Trophoblast cell (in vitro differentiated cells and primary cell): ENCODE measurements at regions not wholly inside any gene's neighbourhood (a gene's known extent, or its start where the extent isn't known, plus 50 kb on each side); places are given as distances from the start of the nearest gene placed in this dataset.

Experiments
- DNase-seq, 2 donors: peaks; one replicate each; pipeline ENCODE4 v3.0.0-alpha.2; 2016
- H2AFZ ChIP-seq: 2 replicates; pipeline ENCODE4 v1.6.1; 2013; ENCODE audit warnings: low read length, moderate library complexity, mild to moderate bottlenecking; ENCODE audit not compliant: insufficient read depth, poor library complexity
- H2AK5ac ChIP-seq: 2 replicates; pipeline ENCODE4 v1.6.1; 2013; ENCODE audit warnings: mild to moderate bottlenecking, low read length
- H2BK120ac ChIP-seq: 2 replicates; pipeline ENCODE4 v1.6.1; 2013; ENCODE audit warnings: low read length, mild to moderate bottlenecking, moderate library complexity; ENCODE audit not compliant: insufficient read depth, poor library complexity
- H2BK12ac ChIP-seq: 2 replicates; pipeline ENCODE4 v1.6.1; 2013; ENCODE audit warnings: mild to moderate bottlenecking, low read length, moderate library complexity
- H2BK5ac ChIP-seq: 2 replicates; pipeline ENCODE4 v1.6.1; 2013; ENCODE audit warnings: low read length, low read depth, moderate library complexity, mild to moderate bottlenecking; ENCODE audit not compliant: poor library complexity
- H3K14ac ChIP-seq: 2 replicates; pipeline ENCODE4 v1.6.1; 2013; ENCODE audit warnings: mild to moderate bottlenecking, low read length
- H3K18ac ChIP-seq: 2 replicates; pipeline ENCODE4 v1.6.1; 2013; ENCODE audit warnings: mild to moderate bottlenecking, low read length
- H3K23ac ChIP-seq: 2 replicates; pipeline ENCODE4 v1.6.1; 2013; ENCODE audit warnings: low read length
- H3K27ac ChIP-seq: 2 replicates; pipeline ENCODE4 v1.5.1; 2013; ENCODE audit warnings: low read depth, mild to moderate bottlenecking, inconsistent platforms, low read length, moderate library complexity
- H3K27me3 ChIP-seq: 2 replicates; pipeline ENCODE4 v1.6.1; 2013; ENCODE audit warnings: inconsistent platforms, mild to moderate bottlenecking, low read length, moderate library complexity; ENCODE audit not compliant: insufficient read depth
- H3K36me3 ChIP-seq, 2 experiments: 1 replicate in 1 of 2; 2 replicates in 1 of 2; pipeline ENCODE4 v1.6.1; 2013; ENCODE audit warnings: low read length in 2 of 2, mild to moderate bottlenecking in 2 of 2, moderate library complexity in 1 of 2; ENCODE audit not compliant: insufficient read depth in 2 of 2, control insufficient read depth in 1 of 2
- H3K4ac ChIP-seq: 2 replicates; pipeline ENCODE4 v1.6.1; 2013; ENCODE audit warnings: low read depth, mild to moderate bottlenecking, low read length, moderate library complexity
- H3K4me1 ChIP-seq, 2 experiments: 1 replicate in 1 of 2; 2 replicates in 1 of 2; pipeline ENCODE4 v1.6.1; 2013; ENCODE audit warnings: low read length in 2 of 2, mild to moderate bottlenecking in 2 of 2, moderate library complexity in 1 of 2; ENCODE audit not compliant: insufficient read depth in 2 of 2, control insufficient read depth in 1 of 2
- H3K4me2 ChIP-seq: 2 replicates; pipeline ENCODE4 v1.6.1; 2013; ENCODE audit warnings: inconsistent platforms, mild to moderate bottlenecking, low read length, moderate library complexity
- H3K4me3 ChIP-seq: 2 replicates; pipeline ENCODE4 v1.5.1; 2013; ENCODE audit warnings: mild to moderate bottlenecking, low read depth, low read length, inconsistent platforms
- H3K79me1 ChIP-seq: one replicate; pipeline ENCODE4 v1.6.1; 2013; ENCODE audit warnings: low read length
- H3K79me2 ChIP-seq: 2 replicates; pipeline ENCODE4 v1.6.1; 2013; ENCODE audit warnings: low read length, mild to moderate bottlenecking; ENCODE audit not compliant: control insufficient read depth, insufficient read depth, poor library complexity
- H3K9ac ChIP-seq: 2 replicates; pipeline ENCODE4 v1.6.1; 2013; ENCODE audit warnings: mild to moderate bottlenecking, low read length
- H3K9me3 ChIP-seq: 2 replicates; pipeline ENCODE4 v1.6.1; 2013; ENCODE audit warnings: low read depth, mild to moderate bottlenecking, control low read depth, inconsistent platforms, low read length; ENCODE audit not compliant: insufficient read depth
- H4K12ac ChIP-seq: 2 replicates; pipeline ENCODE4 v1.6.1; 2013; ENCODE audit warnings: low read depth, mild to moderate bottlenecking, low read length, moderate library complexity
- H4K8ac ChIP-seq: 2 replicates; pipeline ENCODE4 v1.6.1; 2013; ENCODE audit warnings: low read depth, mild to moderate bottlenecking, low read length, moderate library complexity
- H4K91ac ChIP-seq: one replicate; pipeline ENCODE4 v1.6.1; 2013; ENCODE audit warnings: low read depth, mild to moderate bottlenecking, low read length, moderate library complexity
- WGBS: extraction: QIAGEN DNeasy Blood & Tissue Kit; methylation state at CpG from one replicate; pipeline ENCODE4 v1.1.7; 2013; ENCODE audit warnings: missing lambda C conversion rate; ENCODE audit not compliant: insufficient read length, insufficient coverage; ENCODE audit errors: extremely low coverage; 5-methylcytosine and 5-hydroxymethylcytosine counted together

GRCh38 chr2:129237966-129238725 lies 741.3 kb upstream of the RAB6C start:
- Histone ChIP-seq H2AFZ (no peak overlapping the region), H3K4me3 (no peak overlapping the region), H3K9me3 (no peaks in the 10 kb centered on the region), H3K18ac (no peak overlapping the region), H3K27ac (no peak overlapping the region), H4K12ac (no peak overlapping the region), H3K4ac (no peak overlapping the region), H3K23ac (no peak overlapping the region), H3K9ac (no peak overlapping the region), H4K8ac (no peak overlapping the region), H3K14ac (no peak overlapping the region), H3K79me2 (no peaks in the 10 kb centered on the region), H3K27me3 (no peaks in the 10 kb centered on the region), H2BK12ac (no peak overlapping the region), H3K4me1 (no peaks in the 10 kb centered on the region), H2BK120ac (no peak overlapping the region), H3K36me3 (no peaks in the 10 kb centered on the region), H2BK5ac (no peak overlapping the region), H4K91ac (no peak overlapping the region), H3K79me1 (no peaks in the 10 kb centered on the region), H2AK5ac (no peak overlapping the region), H3K4me2 (no peak overlapping the region)
- DNase-seq: no peak
- no CpG with 5 or more reads among the region's 6 CpGs for WGBS

GRCh38 chr2:129239141-129239540 lies 740.3 kb upstream of the RAB6C start:
- H3K4me3 ChIP-seq: no peak overlapping the region
- H3K4me2 ChIP-seq: no peak overlapping the region
- no peak overlapping the region for H4K8ac ChIP-seq
- H3K27me3 ChIP-seq: no peaks in the 10 kb centered on the region
- no peak overlapping the region for H2BK120ac ChIP-seq
- H4K12ac ChIP-seq: no peak overlapping the region
- no peaks in the 10 kb centered on the region for H3K79me1 ChIP-seq
- H2BK12ac ChIP-seq: no peak overlapping the region
- no peak overlapping the region for H4K91ac ChIP-seq
- no peak overlapping the region for H3K9ac ChIP-seq
- H3K4me1 ChIP-seq: no peaks in the 10 kb centered on the region
- H3K14ac ChIP-seq: no peak overlapping the region
- DNase-seq: no peak
- no peak overlapping the region for H2AK5ac ChIP-seq
- no peak overlapping the region for H3K4ac ChIP-seq
- no peaks in the 10 kb centered on the region for H3K79me2 ChIP-seq
- no peak overlapping the region for H3K23ac ChIP-seq
- H2AFZ ChIP-seq: no peak overlapping the region
- H2BK5ac ChIP-seq: no peak overlapping the region
- no peak overlapping the region for H3K18ac ChIP-seq
- H3K9me3 ChIP-seq: no peaks in the 10 kb centered on the region
- no peak overlapping the region for H3K27ac ChIP-seq
- WGBS: no CpG with 5 or more reads among the region's 2 CpGs
- H3K36me3 ChIP-seq: no peaks in the 10 kb centered on the region

- WGBS: no CpG with 5 or more reads among the region's 3 CpGs
- Histone ChIP-seq H3K4me1 (no peaks in the 10 kb centered on the region), H2AK5ac (no peak overlapping the region), H2BK120ac (no peak overlapping the region), H2BK12ac (no peak overlapping the region), H3K14ac (no peak overlapping the region), H3K36me3 (no peaks in the 10 kb centered on the region), H4K8ac (no peak overlapping the region), H4K12ac (no peak overlapping the region), H3K18ac (no peak overlapping the region), H3K9me3 (no peaks in the 10 kb centered on the region), H3K79me1 (no peaks in the 10 kb centered on the region), H2BK5ac (no peak overlapping the region), H3K4me3 (no peak overlapping the region), H3K27me3 (no peaks in the 10 kb centered on the region), H4K91ac (no peak overlapping the region), H3K4me2 (no peak overlapping the region), H3K27ac (no peak overlapping the region), H3K9ac (no peak overlapping the region), H2AFZ (no peak overlapping the region), H3K23ac (no peak overlapping the region), H3K4ac (no peak overlapping the region), H3K79me2 (no peaks in the 10 kb centered on the region)
- no peak for DNase-seq
These were observed 739.4 kb upstream of the RAB6C start for GRCh38 chr2:129240061-129240460.

GRCh38 chr2:129242269-129242668 lies 737.2 kb upstream of the RAB6C start:
- Histone ChIP-seq H3K9ac (no peak overlapping the region), H3K18ac (no peak overlapping the region), H3K27me3 (no peaks in the 10 kb centered on the region), H3K23ac (no peak overlapping the region), H2BK5ac (no peak overlapping the region), H2AK5ac (no peak overlapping the region), H4K8ac (no peak overlapping the region), H3K4me3 (no peak overlapping the region), H3K4me2 (no peak overlapping the region), H3K14ac (no peak overlapping the region), H2AFZ (no peak overlapping the region), H4K91ac (no peak overlapping the region), H3K79me1 (no peaks in the 10 kb centered on the region), H3K4me1 (no peaks in the 10 kb centered on the region), H3K27ac (no peak overlapping the region), H3K4ac (no peak overlapping the region), H3K9me3 (no peaks in the 10 kb centered on the region), H2BK12ac (no peak overlapping the region), H2BK120ac (no peak overlapping the region), H3K79me2 (no peaks in the 10 kb centered on the region), H4K12ac (no peak overlapping the region), H3K36me3 (no peaks in the 10 kb centered on the region)
- DNase-seq: no peak
- WGBS: no CpG with 5 or more reads among the region's 5 CpGs
